ENCODE measurements at regions not wholly inside any gene's neighbourhood (a gene's known extent, or its start where the extent isn't known, plus 50 kb on each side); places are given as distances from the start of the nearest gene placed in this dataset.

- Histone ChIP-seq H3K9me3 (peaks cover 0 to 7% (median 0%) of the 10 kb centered on the region in 11 donors), H3K27me3 (no peaks in the 10 kb centered on the region), H3K4me3 (no peak overlapping the region), H3K27ac (no peak overlapping the region), H3K36me3 (no peaks in the 10 kb centered on the region), H3K4me1 (no peaks in the 10 kb centered on the region)
- ATAC-seq (no peak), DNase-seq (no peak)
- no peak for TF ChIP-seq CTCF (IDR thresholded peaks at IDR 0.05)
- intact Hi-C loops (cut with DNase I): no loop called here
- 95% methylated on average over 1 of the region's 1 CpG for WGBS, 2 donors
Measured at GRCh38 chr7:15995027-15995426, 308.5 kb upstream of the MEOX2 start.

GRCh38 chr7:15989194-15989593 is 302.7 kb upstream of the MEOX2 start:
- peaks cover 0 to 5% (median 0%) of the 10 kb centered on the region in 9 donors for H3K4me1 ChIP-seq
- no peak overlapping the region for H3K4me3 ChIP-seq
- 95 to 97% methylated on average over 5 of the region's 5 CpGs for WGBS, 2 donors
- intact Hi-C loops (cut with DNase I): no loop called here
- no peaks in the 10 kb centered on the region for H3K36me3 ChIP-seq
- no peak overlapping the region for H3K27ac ChIP-seq
- H3K9me3 ChIP-seq: peaks cover 0 to 7% (median 0%) of the 10 kb centered on the region in 11 donors
- ATAC-seq (no peak), DNase-seq (no peak)
- TF ChIP-seq CTCF (IDR thresholded peaks at IDR 0.05): no peak
- H3K27me3 ChIP-seq: no peaks in the 10 kb centered on the region

- H3K36me3 ChIP-seq: no peaks in the 10 kb centered on the region
- intact Hi-C loops (cut with DNase I): no loop called here
- ATAC-seq: no peak
- no peak overlapping the region for H3K4me3 ChIP-seq
- peaks cover 0 to 5% (median 0%) of the 10 kb centered on the region in 9 donors for H3K4me1 ChIP-seq
- no peaks in the 10 kb centered on the region for H3K27me3 ChIP-seq
- DNase-seq: no peak
- no peak for TF ChIP-seq CTCF (IDR thresholded peaks at IDR 0.05)
- peaks cover 0 to 2% (median 0%) of the 10 kb centered on the region in 11 donors for H3K9me3 ChIP-seq
- H3K27ac ChIP-seq: no peak overlapping the region
- 76 to 90% methylated on average over 2 of the region's 2 CpGs for WGBS, 2 donors
Measured at GRCh38 chr7:15985587-15986384, 299.3 kb upstream of the MEOX2 start.

- intact Hi-C loops (cut with DNase I): loop anchor here in 1 of 10 donors (10.0 kb wide), 1 partner anchor 77 kb away; no protein-coding TSS in a partner anchor
- Histone ChIP-seq H3K9me3 (no peaks in the 10 kb centered on the region), H3K36me3 (no peaks in the 10 kb centered on the region), H3K4me1 (peaks cover 0 to 9% (median 6%) of the 10 kb centered on the region in 9 donors), H3K27me3 (no peaks in the 10 kb centered on the region), H3K27ac (no peak overlapping the region), H3K4me3 (no peak overlapping the region)
- ATAC-seq (no peak), DNase-seq (no peak)
- WGBS, 2 donors: 72 to 85% methylated on average over 3 of the region's 3 CpGs
- TF ChIP-seq CTCF (IDR thresholded peaks at IDR 0.05): no peak
Measured at GRCh38 chr7:15977663-15978062, 291.2 kb upstream of the MEOX2 start.

Data from heart right ventricle (tissue), 16 donors.